ENCODE measurements at regions not wholly inside any gene's neighbourhood (a gene's known extent, or its start where the extent isn't known, plus 50 kb on each side); places are given as distances from the start of the nearest gene placed in this dataset.

DNA sequence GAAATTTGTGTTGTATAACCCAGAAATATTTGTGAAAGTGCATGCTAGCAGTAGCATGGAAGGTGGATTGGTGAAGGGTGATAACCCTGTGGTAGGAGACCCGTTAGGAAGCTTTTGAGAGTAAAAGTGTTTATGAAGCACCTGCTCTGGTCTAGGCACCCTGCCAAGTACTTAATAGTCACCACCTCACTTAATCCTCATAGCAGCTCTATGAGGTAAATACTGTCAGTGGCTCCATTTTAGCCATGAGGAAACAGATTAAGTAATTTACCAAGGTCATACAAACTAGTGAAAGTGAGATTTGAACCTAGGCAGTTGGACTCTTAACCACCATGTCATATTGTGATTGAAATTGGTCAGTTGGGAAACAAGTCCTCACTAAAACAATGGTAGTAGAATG, 66.8 kb downstream of the TET3 start:
- no peak overlapping the region for H3K27ac ChIP-seq (ENCODE audit: low read depth, low read length)
- H3K9me3 ChIP-seq (ENCODE audit: insufficient read depth, low read length): no peaks in the 10 kb centered on the region
- H3K4me2 ChIP-seq (ENCODE audit: low read depth, low read length, poor library complexity, severe bottlenecking): no peak overlapping the region
- H3F3A ChIP-seq (ENCODE audit: insufficient read depth): no peaks in the 10 kb centered on the region
- no peaks in the 10 kb centered on the region for H4K20me1 ChIP-seq (ENCODE audit: low read depth, low read length)
- no peak overlapping the region for H2AFZ ChIP-seq (ENCODE audit: low read depth, low read length, severe bottlenecking)
- no peak overlapping the region for H3K4me3 ChIP-seq (ENCODE audit: insufficient read depth, low read length, poor library complexity, severe bottlenecking)
- H3K36me3 ChIP-seq (ENCODE audit: low read length): no peaks in the 10 kb centered on the region
- TF ChIP-seq, protein P1, sequence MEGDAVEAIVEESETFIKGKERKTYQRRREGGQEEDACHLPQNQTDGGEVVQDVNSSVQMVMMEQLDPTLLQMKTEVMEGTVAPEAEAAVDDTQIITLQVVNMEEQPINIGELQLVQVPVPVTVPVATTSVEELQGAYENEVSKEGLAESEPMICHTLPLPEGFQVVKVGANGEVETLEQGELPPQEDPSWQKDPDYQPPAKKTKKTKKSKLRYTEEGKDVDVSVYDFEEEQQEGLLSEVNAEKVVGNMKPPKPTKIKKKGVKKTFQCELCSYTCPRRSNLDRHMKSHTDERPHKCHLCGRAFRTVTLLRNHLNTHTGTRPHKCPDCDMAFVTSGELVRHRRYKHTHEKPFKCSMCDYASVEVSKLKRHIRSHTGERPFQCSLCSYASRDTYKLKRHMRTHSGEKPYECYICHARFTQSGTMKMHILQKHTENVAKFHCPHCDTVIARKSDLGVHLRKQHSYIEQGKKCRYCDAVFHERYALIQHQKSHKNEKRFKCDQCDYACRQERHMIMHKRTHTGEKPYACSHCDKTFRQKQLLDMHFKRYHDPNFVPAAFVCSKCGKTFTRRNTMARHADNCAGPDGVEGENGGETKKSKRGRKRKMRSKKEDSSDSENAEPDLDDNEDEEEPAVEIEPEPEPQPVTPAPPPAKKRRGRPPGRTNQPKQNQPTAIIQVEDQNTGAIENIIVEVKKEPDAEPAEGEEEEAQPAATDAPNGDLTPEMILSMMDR (IDR thresholded peaks at IDR 0.05; ENCODE audit: insufficient read depth, low read length, poor library complexity, severe bottlenecking): no peak
- TF ChIP-seq EZH2phosphoT487 (conservative IDR thresholded peaks at IDR 0.05; ENCODE audit: low read length): no peak
- H3K9ac ChIP-seq (ENCODE audit: low read length): no peak overlapping the region
- no peaks in the 10 kb centered on the region for H3K9me2 ChIP-seq (replicated peaks; ENCODE audit: insufficient read depth, low read length)
- H3K79me2 ChIP-seq (ENCODE audit: insufficient read depth, low read length): peaks cover 41% of the 10 kb centered on the region
- no peaks in the 10 kb centered on the region for H3K27me3 ChIP-seq (ENCODE audit: low read length)

DNA sequence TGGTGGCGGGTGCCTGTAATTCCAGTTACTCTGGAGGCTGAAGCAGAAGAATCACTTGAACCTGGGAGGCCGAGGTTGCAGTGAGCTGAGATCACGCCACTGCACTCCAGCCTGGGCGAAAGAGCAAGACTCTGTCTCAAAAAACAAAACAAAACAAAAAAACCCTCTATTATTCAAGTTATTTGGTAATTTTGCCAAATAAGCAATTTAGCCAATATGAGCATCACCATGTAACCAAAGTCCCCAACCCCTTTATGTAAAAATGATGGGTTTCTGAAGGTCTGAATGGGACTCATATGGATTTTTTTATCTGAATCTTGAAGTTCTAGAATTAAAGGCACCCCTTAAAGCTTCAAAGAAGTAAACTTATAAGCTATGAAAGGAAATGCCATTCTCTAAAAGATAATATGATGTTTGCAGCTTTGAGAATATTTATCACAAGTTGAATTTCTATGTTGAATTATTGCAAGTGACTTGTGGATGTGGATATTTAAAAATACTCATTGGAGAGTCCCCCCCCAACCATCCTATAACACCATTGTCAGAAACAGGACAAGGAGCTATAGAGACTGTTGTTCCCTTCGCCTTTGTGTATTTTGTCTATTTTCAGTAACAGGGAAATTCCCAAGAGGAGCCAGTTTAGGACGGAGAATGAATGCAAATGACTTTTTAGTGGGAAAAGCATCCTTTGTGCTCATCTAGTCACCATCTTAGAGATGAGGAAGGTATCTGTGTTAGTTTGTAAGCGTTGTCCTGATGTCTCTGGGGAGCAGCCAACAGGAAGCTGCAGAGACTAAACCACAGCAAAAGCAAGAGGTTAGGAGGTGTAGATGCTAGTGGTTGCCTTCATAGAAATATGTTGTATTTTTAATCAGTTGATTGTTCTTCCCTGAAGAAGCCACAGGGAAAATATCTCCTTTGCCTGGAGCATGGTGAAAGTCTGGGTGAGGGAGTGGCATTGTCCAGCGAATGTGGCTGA, 68.3 kb downstream of the TET3 start:
- H3K9me2 ChIP-seq (replicated peaks; ENCODE audit: insufficient read depth, low read length): no peaks in the 10 kb centered on the region
- TF ChIP-seq, protein P1 (IDR thresholded peaks at IDR 0.05; ENCODE audit: insufficient read depth, low read length, poor library complexity, severe bottlenecking): no peak
- no peak for TF ChIP-seq EZH2phosphoT487 (conservative IDR thresholded peaks at IDR 0.05; ENCODE audit: low read length)
- no peak overlapping the region for H3K4me3 ChIP-seq (ENCODE audit: insufficient read depth, low read length, poor library complexity, severe bottlenecking)
- peak overlapping the region; percentile 23 for H3K4me2 ChIP-seq (ENCODE audit: low read depth, low read length, poor library complexity, severe bottlenecking)
- no peaks in the 10 kb centered on the region for H3K36me3 ChIP-seq (ENCODE audit: low read length)
- H3F3A ChIP-seq (ENCODE audit: insufficient read depth): no peaks in the 10 kb centered on the region
- peaks cover 50% of the 10 kb centered on the region for H3K79me2 ChIP-seq (ENCODE audit: insufficient read depth, low read length)
- H3K27me3 ChIP-seq (ENCODE audit: low read length): no peaks in the 10 kb centered on the region
- no peak overlapping the region for H3K27ac ChIP-seq (ENCODE audit: low read depth, low read length)
- H4K20me1 ChIP-seq (ENCODE audit: low read depth, low read length): no peaks in the 10 kb centered on the region
- no peak overlapping the region for H2AFZ ChIP-seq (ENCODE audit: low read depth, low read length, severe bottlenecking)
- H3K9me3 ChIP-seq (ENCODE audit: insufficient read depth, low read length): no peaks in the 10 kb centered on the region
- H3K9ac ChIP-seq (ENCODE audit: low read length): no peak overlapping the region

DNA sequence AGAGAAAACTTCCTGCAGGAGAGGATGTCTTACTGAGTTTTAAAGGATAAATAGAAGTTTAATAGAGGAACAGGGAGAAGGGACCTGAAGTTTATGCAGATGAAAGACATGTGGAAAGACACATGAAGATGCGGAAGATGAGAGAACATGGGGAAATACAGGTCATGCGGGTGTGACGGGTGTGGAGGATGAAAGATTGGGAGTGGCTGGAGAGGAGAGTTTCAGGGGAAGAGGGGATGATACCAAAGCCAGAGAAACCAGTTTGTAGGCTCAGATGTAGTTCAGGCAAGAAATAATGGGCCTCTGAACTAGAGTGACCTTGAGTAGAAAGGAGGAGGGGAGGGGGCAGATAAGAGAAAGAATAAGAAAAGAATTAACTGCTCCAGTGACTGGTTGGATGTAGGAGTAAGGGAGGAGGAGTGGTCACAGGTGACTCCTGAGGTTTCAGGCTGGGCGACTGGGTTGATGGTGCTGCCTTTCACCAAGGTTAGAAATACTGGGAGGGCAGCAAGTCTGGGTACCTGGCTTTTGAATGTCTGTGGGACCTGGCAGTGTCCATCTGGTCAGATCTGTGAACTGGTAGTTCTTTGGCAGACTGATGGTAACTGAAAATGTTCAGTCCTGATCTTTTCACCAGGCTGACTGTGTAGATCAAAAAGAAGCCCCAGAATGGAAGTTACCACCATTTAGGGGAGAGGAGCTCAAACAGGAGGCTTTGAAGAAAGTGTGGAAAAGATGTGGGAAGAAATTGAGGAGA, 69.4 kb downstream of the TET3 start:
- no peaks in the 10 kb centered on the region for H3K36me3 ChIP-seq (ENCODE audit: low read length)
- H3K27ac ChIP-seq (ENCODE audit: low read depth, low read length): no peak overlapping the region
- H3K9me3 ChIP-seq (ENCODE audit: insufficient read depth, low read length): no peaks in the 10 kb centered on the region
- H2AFZ ChIP-seq (ENCODE audit: low read depth, low read length, severe bottlenecking): no peak overlapping the region
- TF ChIP-seq, protein P1 (IDR thresholded peaks at IDR 0.05; ENCODE audit: insufficient read depth, low read length, poor library complexity, severe bottlenecking): no peak
- TF ChIP-seq EZH2phosphoT487 (conservative IDR thresholded peaks at IDR 0.05; ENCODE audit: low read length): no peak
- H3K9ac ChIP-seq (ENCODE audit: low read length): no peak overlapping the region
- H4K20me1 ChIP-seq (ENCODE audit: low read depth, low read length): no peaks in the 10 kb centered on the region
- H3F3A ChIP-seq (ENCODE audit: insufficient read depth): no peaks in the 10 kb centered on the region
- no peak overlapping the region for H3K4me3 ChIP-seq (ENCODE audit: insufficient read depth, low read length, poor library complexity, severe bottlenecking)
- no peak overlapping the region for H3K4me2 ChIP-seq (ENCODE audit: low read depth, low read length, poor library complexity, severe bottlenecking)
- H3K9me2 ChIP-seq (replicated peaks; ENCODE audit: insufficient read depth, low read length): no peaks in the 10 kb centered on the region
- no peaks in the 10 kb centered on the region for H3K27me3 ChIP-seq (ENCODE audit: low read length)
- H3K79me2 ChIP-seq (ENCODE audit: insufficient read depth, low read length): peaks cover 41% of the 10 kb centered on the region
